ENCODE measurements at regions not wholly inside any gene's neighbourhood (a gene's known extent, or its start where the extent isn't known, plus 50 kb on each side); places are given as distances from the start of the nearest gene placed in this dataset.

GRCh38 chr2:199696048-199696447 is 154.9 kb downstream of the FTCDNL1 start:
- no peak overlapping the region for H3K27ac ChIP-seq
- H3K9me3 ChIP-seq = no peaks in the 10 kb centered on the region
- no peak for TF ChIP-seq POLR2AphosphoS5 (IDR thresholded peaks at IDR 0.05; ENCODE audit: insufficient read depth in 1 of 2, low read depth in 1 of 2)
- intact Hi-C loops (cut with DNase I) = no loop called here
- no peaks in the 10 kb centered on the region for H3K4me1 ChIP-seq
- no peak overlapping the region for H3K4me3 ChIP-seq
- H3K27me3 ChIP-seq = no peaks in the 10 kb centered on the region
- H3K36me3 ChIP-seq = no peaks in the 10 kb centered on the region
- DNase-seq (ENCODE audit: extremely low spot score in 2 of 2) = no peak

- Histone ChIP-seq H3K4me1 (no peaks in the 10 kb centered on the region), H3K36me3 (no peaks in the 10 kb centered on the region), H3K27me3 (no peaks in the 10 kb centered on the region), H3K27ac (no peak overlapping the region), H3K9me3 (no peaks in the 10 kb centered on the region), H3K4me3 (no peak overlapping the region)
- no peak for DNase-seq (ENCODE audit: extremely low spot score in 2 of 2)
- intact Hi-C loops (cut with DNase I) = no loop called here
- no peak for TF ChIP-seq POLR2A (IDR thresholded peaks at IDR 0.05)
- no peak for TF ChIP-seq CTCF (IDR thresholded peaks at IDR 0.05)
- no peak for TF ChIP-seq POLR2AphosphoS5 (IDR thresholded peaks at IDR 0.05; ENCODE audit: insufficient read depth in 1 of 2, low read depth in 1 of 2)
These were observed 157.1 kb downstream of the FTCDNL1 start for GRCh38 chr2:199693861-199694260.

- H3K4me3 ChIP-seq = no peak overlapping the region
- no peaks in the 10 kb centered on the region for H3K9me3 ChIP-seq
- TF ChIP-seq POLR2AphosphoS5 (IDR thresholded peaks at IDR 0.05; ENCODE audit: insufficient read depth in 1 of 2, low read depth in 1 of 2) (no peak), POLR2A (IDR thresholded peaks at IDR 0.05) (no peak), CTCF (IDR thresholded peaks at IDR 0.05) (no peak)
- H3K36me3 ChIP-seq = no peaks in the 10 kb centered on the region
- H3K27ac ChIP-seq = no peak overlapping the region
- DNase-seq (ENCODE audit: extremely low spot score in 2 of 2) = no peak
- H3K27me3 ChIP-seq = no peaks in the 10 kb centered on the region
- no peaks in the 10 kb centered on the region for H3K4me1 ChIP-seq
- intact Hi-C loops (cut with DNase I) = no loop called here
These were observed 158.5 kb downstream of the FTCDNL1 start for GRCh38 chr2:199692489-199692888.

GRCh38 chr2:199690225-199690624 is 160.8 kb downstream of the FTCDNL1 start:
- no peak for DNase-seq (ENCODE audit: extremely low spot score in 2 of 2)
- no peak for TF ChIP-seq POLR2A (IDR thresholded peaks at IDR 0.05)
- TF ChIP-seq CTCF (IDR thresholded peaks at IDR 0.05) = no peak
- no peak for TF ChIP-seq POLR2AphosphoS5 (IDR thresholded peaks at IDR 0.05; ENCODE audit: insufficient read depth in 1 of 2, low read depth in 1 of 2)
- Histone ChIP-seq H3K9me3 (no peaks in the 10 kb centered on the region), H3K4me1 (no peaks in the 10 kb centered on the region), H3K4me3 (no peak overlapping the region), H3K36me3 (no peaks in the 10 kb centered on the region), H3K27me3 (no peaks in the 10 kb centered on the region), H3K27ac (no peak overlapping the region)
- intact Hi-C loops (cut with DNase I) = no loop called here

GRCh38 chr2:199685669-199686068 is 165.3 kb downstream of the FTCDNL1 start:
- H3K4me1 ChIP-seq = no peaks in the 10 kb centered on the region
- intact Hi-C loops (cut with DNase I) = no loop called here
- no peak overlapping the region for H3K4me3 ChIP-seq
- TF ChIP-seq POLR2AphosphoS5 (IDR thresholded peaks at IDR 0.05; ENCODE audit: insufficient read depth in 1 of 2, low read depth in 1 of 2) (no peak), POLR2A (IDR thresholded peaks at IDR 0.05) (no peak), CTCF (IDR thresholded peaks at IDR 0.05) (no peak)
- H3K27ac ChIP-seq = no peak overlapping the region
- H3K27me3 ChIP-seq = no peaks in the 10 kb centered on the region
- H3K36me3 ChIP-seq = no peaks in the 10 kb centered on the region
- H3K9me3 ChIP-seq = no peaks in the 10 kb centered on the region
- no peak for DNase-seq (ENCODE audit: extremely low spot score in 2 of 2)

- Histone ChIP-seq H3K4me1 (no peaks in the 10 kb centered on the region), H3K27ac (no peak overlapping the region), H3K27me3 (no peaks in the 10 kb centered on the region), H3K9me3 (no peaks in the 10 kb centered on the region), H3K36me3 (no peaks in the 10 kb centered on the region), H3K4me3 (no peak overlapping the region)
- intact Hi-C loops (cut with DNase I) = no loop called here
- DNase-seq (ENCODE audit: extremely low spot score in 2 of 2) = no peak
- TF ChIP-seq POLR2AphosphoS5 (IDR thresholded peaks at IDR 0.05; ENCODE audit: insufficient read depth in 1 of 2, low read depth in 1 of 2) = no peak
- no peak for TF ChIP-seq CTCF (IDR thresholded peaks at IDR 0.05)
- TF ChIP-seq POLR2A (IDR thresholded peaks at IDR 0.05) = no peak
These were observed 166.2 kb downstream of the FTCDNL1 start for GRCh38 chr2:199684832-199685231.

All from vagina (tissue), 2 donors.